GM12872 (cell line): ENCODE measurements at regions not wholly inside any gene's neighbourhood (a gene's known extent, or its start where the extent isn't known, plus 50 kb on each side); places are given as distances from the start of the nearest gene placed in this dataset.
A peak's percentile ranks its signal among the peaks of the same experiment; 100 is the strongest.

Source experiments
- CTCF ChIP-seq: IDR thresholded peaks from 3 replicates; pipeline ENCODE4 v1.5.1; 2011; ENCODE audit warnings: low read depth, mild to moderate bottlenecking, low read length, moderate library complexity; ENCODE audit not compliant: insufficient read depth

- no peak for TF ChIP-seq CTCF
These were observed 308.0 kb upstream of the RPS23 start for GRCh38 chr5:82586181-82586580.

GRCh38 chr5:82584631-82585030 lies 306.5 kb upstream of the RPS23 start:
- no peak for TF ChIP-seq CTCF

- no peak for TF ChIP-seq CTCF
These were observed 286.8 kb upstream of the RPS23 start for GRCh38 chr5:82564963-82565362.

GRCh38 chr5:82563745-82564144 lies 285.6 kb upstream of the RPS23 start:
- no peak for TF ChIP-seq CTCF

- 0 out of 3 replicates have a peak, but pooled peaks have one; percentile 3 for TF ChIP-seq CTCF
These were observed 284.6 kb upstream of the RPS23 start for GRCh38 chr5:82562696-82563240.

- no peak for TF ChIP-seq CTCF
These were observed 283.6 kb upstream of the RPS23 start for GRCh38 chr5:82561797-82562196.

- TF ChIP-seq CTCF, result no peak
These were observed 282.8 kb upstream of the RPS23 start for GRCh38 chr5:82560969-82561368.
